GM21515 (cell line): ENCODE measurements at regions not wholly inside any gene's neighbourhood (a gene's known extent, or its start where the extent isn't known, plus 50 kb on each side); places are given as distances from the start of the nearest gene placed in this dataset.
A peak's percentile ranks its signal among the peaks of the same experiment; 100 is the strongest.

ENCODE experiments used
- ATAC-seq: cut with Tn5 transposase; IDR thresholded peaks from one replicate; pipeline ENCODE4 v1.9.1; 2021; ENCODE audit not compliant: unreplicated experiment

- ATAC-seq: no peak
Measured at GRCh38 chr18:44119607-44120006, 561.1 kb upstream of the SETBP1 start.

GRCh38 chr18:44123743-44124142, 556.9 kb upstream of the SETBP1 start:
- no peak for ATAC-seq

- ATAC-seq: no peak
Measured at GRCh38 chr18:44125446-44125845, 555.2 kb upstream of the SETBP1 start.

- no peak for ATAC-seq
Measured at GRCh38 chr18:44126598-44126997, 554.1 kb upstream of the SETBP1 start.

GRCh38 chr18:44128365-44128764, 552.3 kb upstream of the SETBP1 start:
- ATAC-seq: no peak

- ATAC-seq: peak; percentile 76
Measured at GRCh38 chr18:44130376-44130942, 550.2 kb upstream of the SETBP1 start.

- no peak for ATAC-seq
Measured at GRCh38 chr18:44133483-44133882, 547.2 kb upstream of the SETBP1 start.

- ATAC-seq: no peak
Measured at GRCh38 chr18:44134447-44134846, 546.2 kb upstream of the SETBP1 start.

- ATAC-seq: no peak
Measured at GRCh38 chr18:44135741-44136140, 544.9 kb upstream of the SETBP1 start.

- ATAC-seq: no peak
Measured at GRCh38 chr18:44136326-44136725, 544.4 kb upstream of the SETBP1 start.

- no peak for ATAC-seq
Measured at GRCh38 chr18:44143072-44143471, 537.6 kb upstream of the SETBP1 start.

GRCh38 chr18:44149706-44150105, 531.0 kb upstream of the SETBP1 start:
- ATAC-seq: no peak

GRCh38 chr18:44153981-44154380, 526.7 kb upstream of the SETBP1 start:
- ATAC-seq: no peak

- no peak for ATAC-seq
Measured at GRCh38 chr18:44156126-44156525, 524.6 kb upstream of the SETBP1 start.

GRCh38 chr18:44156776-44157335, 523.8 kb upstream of the SETBP1 start:
- ATAC-seq: no peak

GRCh38 chr18:44170208-44170880, 510.3 kb upstream of the SETBP1 start:
- no peak for ATAC-seq

- no peak for ATAC-seq
Measured at GRCh38 chr18:44171301-44171700, 509.4 kb upstream of the SETBP1 start.

- no peak for ATAC-seq
Measured at GRCh38 chr18:44175891-44176290, 504.8 kb upstream of the SETBP1 start.

- ATAC-seq: no peak
Measured at GRCh38 chr18:44178476-44178875, 502.2 kb upstream of the SETBP1 start.

- no peak for ATAC-seq
Measured at GRCh38 chr18:44179693-44180092, 501.0 kb upstream of the SETBP1 start.

GRCh38 chr18:44180683-44181082, 500.0 kb upstream of the SETBP1 start:
- ATAC-seq: no peak

GRCh38 chr18:44181951-44182747, 498.5 kb upstream of the SETBP1 start:
- ATAC-seq: no peak
